ENCODE measurements at regions not wholly inside any gene's neighbourhood (a gene's known extent, or its start where the extent isn't known, plus 50 kb on each side); places are given as distances from the start of the nearest gene placed in this dataset.

DNA sequence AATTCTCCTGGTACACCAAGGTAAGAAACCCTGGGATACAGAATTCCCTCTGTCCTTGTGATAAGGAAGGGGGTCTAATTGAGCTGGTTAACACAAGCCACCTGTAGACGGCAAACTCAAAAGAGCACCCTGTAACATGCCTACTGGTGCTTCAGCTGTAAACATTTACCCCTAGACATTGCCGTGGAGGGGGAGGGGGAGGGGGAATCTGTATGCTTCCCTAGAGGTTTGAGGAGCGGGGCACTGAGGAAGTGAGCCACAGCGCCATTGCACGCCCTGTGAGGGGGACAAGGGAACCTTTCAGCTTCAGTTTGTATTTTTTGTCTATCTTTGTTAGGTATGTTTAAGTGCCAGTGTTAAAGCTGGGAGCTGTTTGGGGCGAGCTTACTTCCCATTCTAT, 99.8 kb downstream of the AASDHPPT start:
- no peaks in the 10 kb centered on the region for H3K4me1 ChIP-seq
- H3K4me3 ChIP-seq = no peak overlapping the region
- TF ChIP-seq CTCF (IDR thresholded peaks at IDR 0.05) = no peak

DNA sequence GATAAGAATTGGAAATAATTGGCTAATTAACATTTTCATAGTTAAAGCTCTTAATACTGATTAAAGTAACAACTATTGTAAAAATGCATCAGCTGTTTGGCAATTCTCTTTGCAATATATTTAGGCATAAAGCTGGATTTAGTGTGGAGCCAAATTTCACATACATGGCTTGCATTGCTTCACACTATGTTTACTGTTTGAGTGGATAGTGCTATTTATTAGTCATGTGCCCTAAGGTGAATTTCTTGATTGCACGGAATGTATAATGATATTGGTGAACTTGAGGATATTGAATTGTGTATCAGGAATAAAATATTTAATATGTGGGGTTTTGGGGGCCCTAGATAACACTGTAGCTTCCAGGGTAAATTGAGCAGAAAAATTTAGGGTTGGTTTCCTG, 100.9 kb downstream of the AASDHPPT start:
- Histone ChIP-seq H3K4me1 (no peaks in the 10 kb centered on the region), H3K27me3 (no peaks in the 10 kb centered on the region), H3K27ac (no peak overlapping the region), H3K4me3 (no peak overlapping the region), H3K36me3 (no peaks in the 10 kb centered on the region), H3K9me3 (no peaks in the 10 kb centered on the region)
- DNase-seq (ENCODE audit: low spot score in 2 of 2) = no peak
- no peak for TF ChIP-seq CTCF (IDR thresholded peaks at IDR 0.05)
- intact Hi-C loops (cut with DNase I) = no loop called here

More for the DNA sequence above, 99.8 kb downstream of the AASDHPPT start:
- no peak for DNase-seq (ENCODE audit: low spot score in 2 of 2)
- Histone ChIP-seq H3K36me3 (no peaks in the 10 kb centered on the region), H3K27ac (no peak overlapping the region), H3K9me3 (no peaks in the 10 kb centered on the region), H3K27me3 (no peaks in the 10 kb centered on the region)
- intact Hi-C loops (cut with DNase I) = no loop called here

DNA sequence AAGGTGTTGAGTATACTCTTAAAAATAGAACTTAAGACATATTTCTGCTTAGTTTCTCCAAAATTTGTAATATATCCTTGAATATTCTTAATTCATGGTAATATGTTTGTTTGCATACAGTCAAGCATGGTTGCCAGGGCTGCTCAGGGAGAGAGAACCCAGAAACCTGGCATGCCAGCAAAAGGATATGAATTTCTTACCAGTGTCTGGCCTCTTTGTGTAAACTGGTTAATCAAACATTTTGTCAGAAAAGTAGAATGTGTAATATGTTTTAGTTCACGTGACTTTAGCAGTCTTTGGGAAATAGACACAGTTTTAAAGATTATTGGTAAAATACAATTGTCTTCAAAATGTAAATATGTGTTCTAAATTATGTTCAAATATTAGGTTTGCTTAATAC, 101.6 kb downstream of the AASDHPPT start:
- no peak for TF ChIP-seq CTCF (IDR thresholded peaks at IDR 0.05)
- no peaks in the 10 kb centered on the region for H3K4me1 ChIP-seq
- intact Hi-C loops (cut with DNase I) = no loop called here
- H3K4me3 ChIP-seq = no peak overlapping the region
- H3K27ac ChIP-seq = no peak overlapping the region
- no peaks in the 10 kb centered on the region for H3K27me3 ChIP-seq
- no peaks in the 10 kb centered on the region for H3K9me3 ChIP-seq
- no peaks in the 10 kb centered on the region for H3K36me3 ChIP-seq
- DNase-seq (ENCODE audit: low spot score in 2 of 2) = no peak

GRCh38 chr11:106186630-106187029, 109.2 kb downstream of the AASDHPPT start:
- no peak for TF ChIP-seq CTCF (IDR thresholded peaks at IDR 0.05)
- H3K9me3 ChIP-seq = no peaks in the 10 kb centered on the region
- DNase-seq (ENCODE audit: low spot score in 2 of 2) = no peak
- intact Hi-C loops (cut with DNase I) = no loop called here
- H3K4me3 ChIP-seq = no peak overlapping the region
- no peak overlapping the region for H3K27ac ChIP-seq
- H3K4me1 ChIP-seq = no peaks in the 10 kb centered on the region
- no peaks in the 10 kb centered on the region for H3K36me3 ChIP-seq
- no peaks in the 10 kb centered on the region for H3K27me3 ChIP-seq

DNA sequence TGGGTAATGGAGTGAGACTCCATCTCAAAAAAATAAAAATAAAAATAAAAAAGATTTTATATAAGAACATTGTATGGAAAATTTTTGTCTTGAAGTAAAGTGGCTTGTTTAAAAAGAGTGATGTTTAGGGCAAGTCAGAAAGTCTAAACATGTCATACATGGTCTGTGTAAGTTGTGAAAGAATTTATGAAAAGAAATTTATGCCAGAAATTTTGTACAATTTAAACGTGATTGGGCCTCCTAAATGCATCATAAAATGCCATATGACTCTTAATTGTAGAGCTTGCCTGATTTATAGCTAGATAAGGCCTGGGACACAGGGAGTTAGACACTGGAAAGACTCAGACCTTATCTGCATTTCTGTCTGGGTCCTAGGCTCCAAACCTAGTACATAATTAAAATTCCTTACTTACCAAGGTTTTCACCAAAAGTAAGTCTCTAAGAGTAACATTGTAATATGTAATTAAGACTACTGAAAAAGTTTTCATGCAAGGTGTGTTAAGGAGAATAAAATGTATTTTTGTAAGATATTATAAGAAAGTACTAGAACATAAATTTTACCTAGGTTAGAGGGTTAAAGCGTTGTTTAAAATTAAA, 110.5 kb downstream of the AASDHPPT start:
- no peaks in the 10 kb centered on the region for H3K4me1 ChIP-seq
- intact Hi-C loops (cut with DNase I) = no loop called here
- H3K27me3 ChIP-seq = no peaks in the 10 kb centered on the region
- H3K27ac ChIP-seq = no peak overlapping the region
- DNase-seq (ENCODE audit: low spot score in 2 of 2) = no peak
- no peaks in the 10 kb centered on the region for H3K36me3 ChIP-seq
- no peak overlapping the region for H3K4me3 ChIP-seq
- no peak for TF ChIP-seq CTCF (IDR thresholded peaks at IDR 0.05)
- H3K9me3 ChIP-seq = no peaks in the 10 kb centered on the region

DNA sequence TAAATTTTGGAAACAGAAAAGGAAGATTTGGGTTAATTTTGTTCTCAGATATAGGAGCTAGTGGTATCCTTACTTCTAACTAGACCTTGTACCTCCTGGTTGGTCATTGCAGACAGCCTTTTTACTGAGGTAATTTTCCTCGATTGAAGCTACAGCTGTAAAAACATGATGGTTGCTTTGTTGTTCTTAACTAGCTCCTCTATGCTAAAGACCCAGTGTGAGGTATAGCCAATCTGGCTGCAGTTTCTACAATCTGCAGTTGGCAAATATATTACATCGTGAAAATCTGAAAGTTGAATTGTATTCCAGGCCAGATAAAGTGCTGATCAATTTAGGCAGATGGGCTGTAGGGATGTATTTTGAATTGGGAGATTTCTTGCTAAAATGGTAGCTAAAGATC, 116.5 kb downstream of the AASDHPPT start:
- Histone ChIP-seq H3K4me3 (no peak overlapping the region), H3K27ac (no peak overlapping the region), H3K27me3 (no peaks in the 10 kb centered on the region), H3K4me1 (no peaks in the 10 kb centered on the region), H3K36me3 (no peaks in the 10 kb centered on the region), H3K9me3 (no peaks in the 10 kb centered on the region)
- TF ChIP-seq CTCF (IDR thresholded peaks at IDR 0.05) = no peak
- intact Hi-C loops (cut with DNase I) = no loop called here
- no peak for DNase-seq (ENCODE audit: low spot score in 2 of 2)

Data from ascending aorta (tissue), 2 donors.